SK-N-SH treated with all-trans-retinoic acid at 6 μM for 48 hours (cell line): ENCODE measurements at regions not wholly inside any gene's neighbourhood (a gene's known extent, or its start where the extent isn't known, plus 50 kb on each side); places are given as distances from the start of the nearest gene placed in this dataset.

Experiments used
- BACH2 ChIP-seq: fragments of 250-450 bp; sonication (Bioruptor Pico); IDR thresholded peaks from 2 replicates; pipeline ENCODE4 v1.9.0; 2021; ENCODE audit warnings: mild to moderate bottlenecking, borderline replicate concordance
- PATZ1 ChIP-seq: fragments of 250-450 bp; sonication (Bioruptor Pico); IDR thresholded peaks from 2 replicates; pipeline ENCODE4 v1.8.0; 2020; ENCODE audit warnings: mild to moderate bottlenecking, moderate library complexity, borderline replicate concordance

- TF ChIP-seq BACH2 (CRISPR knock-in tag) (no peak), PATZ1 (CRISPR knock-in tag) (no peak)
Measured at GRCh38 chr6:169935348-169935718, 183.9 kb downstream of the ERMARD start.
